Brain microvascular endothelial cell (primary cell): ENCODE measurements at regions not wholly inside any gene's neighbourhood (a gene's known extent, or its start where the extent isn't known, plus 50 kb on each side); places are given as distances from the start of the nearest gene placed in this dataset.

Source experiments
- DNase-seq: peaks from one replicate; pipeline ENCODE4 v3.0.0-alpha.2; 2020
- H3K27ac ChIP-seq: fragments of 250-450 bp; sonication (Bioruptor Pico); 2 replicates; pipeline ENCODE4 v1.5.1; 2020; ENCODE audit warnings: mild to moderate bottlenecking, moderate library complexity
- H3K27me3 ChIP-seq: fragments of 250-450 bp; sonication (Bioruptor Pico); replicated peaks from 2 replicates; pipeline ENCODE4 v1.5.1; 2020; ENCODE audit warnings: mild to moderate bottlenecking
- H3K36me3 ChIP-seq: fragments of 250-450 bp; sonication (Bioruptor Pico); replicated peaks from 2 replicates; pipeline ENCODE4 v1.5.1; 2020; ENCODE audit warnings: mild to moderate bottlenecking
- H3K4me3 ChIP-seq: 2 replicates; pipeline ENCODE4 v1.5.1; 2011; ENCODE audit warnings: low read depth, mild to moderate bottlenecking, control low read depth, low read length, moderate library complexity
- in situ Hi-C: cut with HindIII; loops from 2 replicates; pipeline ENCODE4 v1.10.0; 2017; ENCODE audit warnings: low sequenced_read_pairs, low pct_ligation_motif_present
- TF ChIP-seq, protein P1 (sequence below): IDR thresholded peaks from 2 replicates; pipeline ENCODE4 v1.5.1; 2011; ENCODE audit warnings: low read depth, mild to moderate bottlenecking, moderate library complexity, low read length, control low read depth, inconsistent platforms; ENCODE audit errors: missing control alignments

- TF ChIP-seq, protein P1, sequence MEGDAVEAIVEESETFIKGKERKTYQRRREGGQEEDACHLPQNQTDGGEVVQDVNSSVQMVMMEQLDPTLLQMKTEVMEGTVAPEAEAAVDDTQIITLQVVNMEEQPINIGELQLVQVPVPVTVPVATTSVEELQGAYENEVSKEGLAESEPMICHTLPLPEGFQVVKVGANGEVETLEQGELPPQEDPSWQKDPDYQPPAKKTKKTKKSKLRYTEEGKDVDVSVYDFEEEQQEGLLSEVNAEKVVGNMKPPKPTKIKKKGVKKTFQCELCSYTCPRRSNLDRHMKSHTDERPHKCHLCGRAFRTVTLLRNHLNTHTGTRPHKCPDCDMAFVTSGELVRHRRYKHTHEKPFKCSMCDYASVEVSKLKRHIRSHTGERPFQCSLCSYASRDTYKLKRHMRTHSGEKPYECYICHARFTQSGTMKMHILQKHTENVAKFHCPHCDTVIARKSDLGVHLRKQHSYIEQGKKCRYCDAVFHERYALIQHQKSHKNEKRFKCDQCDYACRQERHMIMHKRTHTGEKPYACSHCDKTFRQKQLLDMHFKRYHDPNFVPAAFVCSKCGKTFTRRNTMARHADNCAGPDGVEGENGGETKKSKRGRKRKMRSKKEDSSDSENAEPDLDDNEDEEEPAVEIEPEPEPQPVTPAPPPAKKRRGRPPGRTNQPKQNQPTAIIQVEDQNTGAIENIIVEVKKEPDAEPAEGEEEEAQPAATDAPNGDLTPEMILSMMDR = no peak
- no peak for DNase-seq
- Histone ChIP-seq H3K36me3 (no peaks in the 10 kb centered on the region), H3K4me3 (no peak overlapping the region), H3K27ac (no peak overlapping the region), H3K27me3 (no peaks in the 10 kb centered on the region)
- in situ Hi-C loops = no loop called here
Observed at GRCh38 chr18:25408293-25408692, 56.3 kb upstream of the ZNF521 start.
